Liver (tissue), 7 donors: ENCODE measurements at regions not wholly inside any gene's neighbourhood (a gene's known extent, or its start where the extent isn't known, plus 50 kb on each side); places are given as distances from the start of the nearest gene placed in this dataset.

Experiments used
- DNase-seq: peaks from one replicate; pipeline ENCODE4 v3.0.0-alpha.2; 2017; ENCODE audit warnings: low spot score
- H3K27ac ChIP-seq, 2 donors: one replicate each; pipeline ENCODE4 v1.7.0; 2013; ENCODE audit warnings: inconsistent platforms in 2 of 2, low read length in 2 of 2, control low read depth in 1 of 2, low read depth in 1 of 2, mild to moderate bottlenecking in 1 of 2
- H3K27me3 ChIP-seq, 4 donors: one replicate each; pipeline versions ENCODE4 v1.6.1 to v1.7.0; 2013; ENCODE audit warnings: low read length in 3 of 4, inconsistent platforms in 1 of 4, mild to moderate bottlenecking in 1 of 4, moderate library complexity in 1 of 4; ENCODE audit not compliant: control insufficient read depth in 4 of 4, insufficient read depth in 4 of 4
- H3K36me3 ChIP-seq, 4 donors: one replicate each; pipeline versions ENCODE4 v1.6.1 to v1.7.0; 2013; ENCODE audit warnings: low read length in 3 of 4, mild to moderate bottlenecking in 3 of 4, low read depth in 1 of 4, moderate library complexity in 1 of 4; ENCODE audit not compliant: control insufficient read depth in 4 of 4, insufficient read depth in 3 of 4
- H3K4me1 ChIP-seq, 4 donors: one replicate each; pipeline versions ENCODE4 v1.6.1 to v1.7.0; 2013; ENCODE audit warnings: low read length in 3 of 4, mild to moderate bottlenecking in 3 of 4, moderate library complexity in 1 of 4; ENCODE audit not compliant: control insufficient read depth in 4 of 4, insufficient read depth in 4 of 4
- H3K4me3 ChIP-seq, 3 donors: one replicate each; pipeline versions ENCODE4 v1.6.1 to v1.7.0; 2013; ENCODE audit warnings: low read length in 3 of 3, control low read depth in 1 of 3, low read depth in 1 of 3, mild to moderate bottlenecking in 1 of 3
- H3K9ac ChIP-seq, 2 donors: one replicate each; pipeline ENCODE4 v1.7.0; 2013; ENCODE audit warnings: low read length in 2 of 2, mild to moderate bottlenecking in 2 of 2, moderate library complexity in 2 of 2, control low read depth in 1 of 2, low read depth in 1 of 2
- H3K9me3 ChIP-seq, 4 donors: one replicate each; pipeline versions ENCODE4 v1.6.1 to v1.7.0; 2013; ENCODE audit warnings: low read length in 3 of 4; ENCODE audit not compliant: control insufficient read depth in 4 of 4
- EGR1 ChIP-seq, 2 donors: IDR thresholded peaks; 2 replicates each; pipeline ENCODE4 v1.6.1; 2016 to 2018; ENCODE audit warnings: antibody characterized with exemption in 2 of 2, low read depth in 2 of 2
- FOXA1 ChIP-seq: IDR thresholded peaks from 2 replicates; pipeline ENCODE4 v1.6.1; 2016; ENCODE audit warnings: antibody characterized with exemption
- FOXA2 ChIP-seq: IDR thresholded peaks from 2 replicates; pipeline ENCODE4 v1.6.1; 2016; ENCODE audit warnings: antibody characterized with exemption
- GABPA ChIP-seq, 2 donors: IDR thresholded peaks in 1 of 2; conservative IDR thresholded peaks in 1 of 2; 2 replicates each; pipeline ENCODE4 v1.6.1; 2016; ENCODE audit warnings: antibody characterized with exemption in 2 of 2, mild to moderate bottlenecking in 1 of 2, moderate library complexity in 1 of 2
- HNF4A ChIP-seq, 2 donors: conservative IDR thresholded peaks; 2 replicates each; pipeline ENCODE4 v1.6.1; 2016; ENCODE audit warnings: antibody characterized with exemption in 2 of 2, mild to moderate bottlenecking in 2 of 2
- HNF4G ChIP-seq: IDR thresholded peaks from 2 replicates; pipeline ENCODE4 v1.6.1; 2016; ENCODE audit warnings: antibody characterized with exemption
- JUND ChIP-seq, 2 donors: IDR thresholded peaks; 2 replicates each; pipeline ENCODE4 v1.6.1; 2016; ENCODE audit warnings: antibody characterized with exemption in 2 of 2
- NR2F2 ChIP-seq: IDR thresholded peaks from 2 replicates; pipeline ENCODE4 v1.6.1; 2016; ENCODE audit warnings: antibody characterized with exemption
- RAD21 ChIP-seq, 2 donors: IDR thresholded peaks; 2 replicates each; pipeline ENCODE4 v1.6.1; 2016; ENCODE audit warnings: antibody characterized with exemption in 2 of 2, mild to moderate bottlenecking in 2 of 2
- RXRA ChIP-seq, 2 donors: IDR thresholded peaks; 2 replicates each; pipeline ENCODE4 v1.6.1; 2017 to 2018; ENCODE audit warnings: antibody characterized with exemption in 2 of 2, mild to moderate bottlenecking in 1 of 2
- SP1 ChIP-seq: IDR thresholded peaks from 2 replicates; pipeline ENCODE4 v1.6.1; 2018; ENCODE audit warnings: antibody characterized with exemption, mild to moderate bottlenecking
- TAF1 ChIP-seq: conservative IDR thresholded peaks from 2 replicates; pipeline ENCODE4 v1.6.1; 2016; ENCODE audit warnings: antibody characterized with exemption, mild to moderate bottlenecking
- YY1 ChIP-seq: IDR thresholded peaks from 2 replicates; pipeline ENCODE4 v1.6.1; 2016; ENCODE audit warnings: antibody characterized with exemption, mild to moderate bottlenecking
- TF ChIP-seq, protein P1 (sequence below): fragments of 150-350 bp; IDR thresholded peaks from 2 replicates; pipeline ENCODE4 v1.5.1; 2017; ENCODE audit warnings: improper control_type of control experiment, low read depth, low read length; ENCODE audit not compliant: missing input control
- TF ChIP-seq, protein P2 (sequence below): IDR thresholded peaks from 2 replicates; pipeline ENCODE4 v1.6.1; 2016; ENCODE audit warnings: antibody characterized with exemption
- TF ChIP-seq, protein P3 (sequence below): IDR thresholded peaks from 2 replicates; pipeline ENCODE4 v1.6.1; 2016; ENCODE audit warnings: antibody characterized with exemption
- TF ChIP-seq, protein P4 (sequence below): IDR thresholded peaks from 2 replicates; pipeline ENCODE4 v1.6.1; 2016; ENCODE audit warnings: antibody characterized with exemption, mild to moderate bottlenecking
- TF ChIP-seq, protein P5 (sequence below): IDR thresholded peaks from 2 replicates; pipeline ENCODE4 v1.6.1; 2016; ENCODE audit warnings: antibody characterized with exemption
- donor health status: healthy.
- donor health status: healthy.
- donor health status: healthy.
- donor health status: healthy.

DNA sequence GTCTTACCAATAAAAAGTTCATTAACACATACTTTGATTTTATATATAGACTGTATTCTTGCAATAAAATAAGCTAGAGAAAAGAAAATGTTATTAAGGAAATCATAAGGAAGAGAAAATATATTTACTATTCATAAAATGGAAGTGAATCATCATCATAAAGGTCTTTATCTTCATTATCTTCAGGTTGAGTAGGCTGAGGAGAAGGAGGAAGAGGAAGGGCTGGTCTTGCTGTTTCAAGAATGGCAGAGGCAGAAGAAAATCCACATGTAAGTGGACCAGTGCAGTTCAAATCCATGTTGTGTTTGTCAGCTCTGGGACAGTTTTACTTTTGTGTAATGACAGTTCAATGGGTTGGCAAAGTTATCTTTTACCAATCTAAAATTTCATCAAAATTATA, 609.1 kb upstream of the ANKRD30A start:
- Histone ChIP-seq H3K4me3 (no peak overlapping the region), H3K36me3 (no peaks in the 10 kb centered on the region), H3K27ac (no peak overlapping the region), H3K9me3 (peaks cover 0 to 8% (median 1%) of the 10 kb centered on the region in 4 donors), H3K9ac (no peak overlapping the region), H3K27me3 (no peaks in the 10 kb centered on the region), H3K4me1 (no peaks in the 10 kb centered on the region)
- TF ChIP-seq HNF4A (conservative IDR thresholded peaks at IDR 0.05) = no peak
- no peak for TF ChIP-seq RAD21 (IDR thresholded peaks at IDR 0.05)
- TF ChIP-seq TAF1 = no peak
- TF ChIP-seq FOXA1 = no peak
- no peak for TF ChIP-seq JUND (IDR thresholded peaks at IDR 0.05)
- no peak for TF ChIP-seq SP1
- no peak for TF ChIP-seq FOXA2
- no peak for TF ChIP-seq GABPA (IDR thresholded peaks at IDR 0.05 in 1 of 2, conservative IDR thresholded peaks at IDR 0.05 in 1 of 2)
- no peak for TF ChIP-seq YY1
- TF ChIP-seq, protein P1, sequence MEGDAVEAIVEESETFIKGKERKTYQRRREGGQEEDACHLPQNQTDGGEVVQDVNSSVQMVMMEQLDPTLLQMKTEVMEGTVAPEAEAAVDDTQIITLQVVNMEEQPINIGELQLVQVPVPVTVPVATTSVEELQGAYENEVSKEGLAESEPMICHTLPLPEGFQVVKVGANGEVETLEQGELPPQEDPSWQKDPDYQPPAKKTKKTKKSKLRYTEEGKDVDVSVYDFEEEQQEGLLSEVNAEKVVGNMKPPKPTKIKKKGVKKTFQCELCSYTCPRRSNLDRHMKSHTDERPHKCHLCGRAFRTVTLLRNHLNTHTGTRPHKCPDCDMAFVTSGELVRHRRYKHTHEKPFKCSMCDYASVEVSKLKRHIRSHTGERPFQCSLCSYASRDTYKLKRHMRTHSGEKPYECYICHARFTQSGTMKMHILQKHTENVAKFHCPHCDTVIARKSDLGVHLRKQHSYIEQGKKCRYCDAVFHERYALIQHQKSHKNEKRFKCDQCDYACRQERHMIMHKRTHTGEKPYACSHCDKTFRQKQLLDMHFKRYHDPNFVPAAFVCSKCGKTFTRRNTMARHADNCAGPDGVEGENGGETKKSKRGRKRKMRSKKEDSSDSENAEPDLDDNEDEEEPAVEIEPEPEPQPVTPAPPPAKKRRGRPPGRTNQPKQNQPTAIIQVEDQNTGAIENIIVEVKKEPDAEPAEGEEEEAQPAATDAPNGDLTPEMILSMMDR = no peak
- TF ChIP-seq HNF4G = no peak
- no peak for TF ChIP-seq EGR1 (IDR thresholded peaks at IDR 0.05; ENCODE audit: low read depth in 2 of 2)
- TF ChIP-seq, protein P2, sequence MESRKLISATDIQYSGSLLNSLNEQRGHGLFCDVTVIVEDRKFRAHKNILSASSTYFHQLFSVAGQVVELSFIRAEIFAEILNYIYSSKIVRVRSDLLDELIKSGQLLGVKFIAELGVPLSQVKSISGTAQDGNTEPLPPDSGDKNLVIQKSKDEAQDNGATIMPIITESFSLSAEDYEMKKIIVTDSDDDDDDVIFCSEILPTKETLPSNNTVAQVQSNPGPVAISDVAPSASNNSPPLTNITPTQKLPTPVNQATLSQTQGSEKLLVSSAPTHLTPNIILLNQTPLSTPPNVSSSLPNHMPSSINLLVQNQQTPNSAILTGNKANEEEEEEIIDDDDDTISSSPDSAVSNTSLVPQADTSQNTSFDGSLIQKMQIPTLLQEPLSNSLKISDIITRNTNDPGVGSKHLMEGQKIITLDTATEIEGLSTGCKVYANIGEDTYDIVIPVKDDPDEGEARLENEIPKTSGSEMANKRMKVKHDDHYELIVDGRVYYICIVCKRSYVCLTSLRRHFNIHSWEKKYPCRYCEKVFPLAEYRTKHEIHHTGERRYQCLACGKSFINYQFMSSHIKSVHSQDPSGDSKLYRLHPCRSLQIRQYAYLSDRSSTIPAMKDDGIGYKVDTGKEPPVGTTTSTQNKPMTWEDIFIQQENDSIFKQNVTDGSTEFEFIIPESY = no peak
- TF ChIP-seq, protein P3, sequence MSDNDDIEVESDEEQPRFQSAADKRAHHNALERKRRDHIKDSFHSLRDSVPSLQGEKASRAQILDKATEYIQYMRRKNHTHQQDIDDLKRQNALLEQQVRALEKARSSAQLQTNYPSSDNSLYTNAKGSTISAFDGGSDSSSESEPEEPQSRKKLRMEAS = no peak
- no peak for TF ChIP-seq NR2F2
- TF ChIP-seq RXRA (IDR thresholded peaks at IDR 0.05) = no peak
- TF ChIP-seq, protein P4, sequence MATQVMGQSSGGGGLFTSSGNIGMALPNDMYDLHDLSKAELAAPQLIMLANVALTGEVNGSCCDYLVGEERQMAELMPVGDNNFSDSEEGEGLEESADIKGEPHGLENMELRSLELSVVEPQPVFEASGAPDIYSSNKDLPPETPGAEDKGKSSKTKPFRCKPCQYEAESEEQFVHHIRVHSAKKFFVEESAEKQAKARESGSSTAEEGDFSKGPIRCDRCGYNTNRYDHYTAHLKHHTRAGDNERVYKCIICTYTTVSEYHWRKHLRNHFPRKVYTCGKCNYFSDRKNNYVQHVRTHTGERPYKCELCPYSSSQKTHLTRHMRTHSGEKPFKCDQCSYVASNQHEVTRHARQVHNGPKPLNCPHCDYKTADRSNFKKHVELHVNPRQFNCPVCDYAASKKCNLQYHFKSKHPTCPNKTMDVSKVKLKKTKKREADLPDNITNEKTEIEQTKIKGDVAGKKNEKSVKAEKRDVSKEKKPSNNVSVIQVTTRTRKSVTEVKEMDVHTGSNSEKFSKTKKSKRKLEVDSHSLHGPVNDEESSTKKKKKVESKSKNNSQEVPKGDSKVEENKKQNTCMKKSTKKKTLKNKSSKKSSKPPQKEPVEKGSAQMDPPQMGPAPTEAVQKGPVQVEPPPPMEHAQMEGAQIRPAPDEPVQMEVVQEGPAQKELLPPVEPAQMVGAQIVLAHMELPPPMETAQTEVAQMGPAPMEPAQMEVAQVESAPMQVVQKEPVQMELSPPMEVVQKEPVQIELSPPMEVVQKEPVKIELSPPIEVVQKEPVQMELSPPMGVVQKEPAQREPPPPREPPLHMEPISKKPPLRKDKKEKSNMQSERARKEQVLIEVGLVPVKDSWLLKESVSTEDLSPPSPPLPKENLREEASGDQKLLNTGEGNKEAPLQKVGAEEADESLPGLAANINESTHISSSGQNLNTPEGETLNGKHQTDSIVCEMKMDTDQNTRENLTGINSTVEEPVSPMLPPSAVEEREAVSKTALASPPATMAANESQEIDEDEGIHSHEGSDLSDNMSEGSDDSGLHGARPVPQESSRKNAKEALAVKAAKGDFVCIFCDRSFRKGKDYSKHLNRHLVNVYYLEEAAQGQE = no peak
- TF ChIP-seq, protein P5, sequence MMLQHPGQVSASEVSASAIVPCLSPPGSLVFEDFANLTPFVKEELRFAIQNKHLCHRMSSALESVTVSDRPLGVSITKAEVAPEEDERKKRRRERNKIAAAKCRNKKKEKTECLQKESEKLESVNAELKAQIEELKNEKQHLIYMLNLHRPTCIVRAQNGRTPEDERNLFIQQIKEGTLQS = no peak
- DNase-seq = no peak
